SU-DHL-6 (cell line): ENCODE measurements at regions not wholly inside any gene's neighbourhood (a gene's known extent, or its start where the extent isn't known, plus 50 kb on each side); places are given as distances from the start of the nearest gene placed in this dataset.

Experiments
- H2AFZ ChIP-seq: fragments of 200-600 bp; sonication (generic); 2 replicates; pipeline ENCODE4 v1.6.1; 2014; ENCODE audit warnings: low read depth, mild to moderate bottlenecking, moderate library complexity, mixed read lengths, antibody characterized with exemption, low read length; ENCODE audit not compliant: severe bottlenecking
- H3F3A ChIP-seq: fragments of 200-600 bp; shearing (Covaris generic); 2 replicates; pipeline ENCODE4 v1.6.0; 2016; ENCODE audit warnings: antibody characterized with exemption, mild to moderate bottlenecking; ENCODE audit not compliant: insufficient read depth
- H3K27ac ChIP-seq: fragments of 200-600 bp; sonication (generic); 2 replicates; pipeline ENCODE4 v1.5.1; 2016; ENCODE audit warnings: low read depth, mild to moderate bottlenecking, low read length, moderate library complexity, mixed read lengths
- H3K27me3 ChIP-seq: fragments of 200-600 bp; sonication (generic), shearing (Covaris generic); 2 replicates; pipeline ENCODE4 v1.6.0; 2014; ENCODE audit warnings: mild to moderate bottlenecking, low read length
- H3K36me3 ChIP-seq: fragments of 200-600 bp; sonication (generic); 2 replicates; pipeline ENCODE4 v1.6.1; 2014; ENCODE audit warnings: mild to moderate bottlenecking, low read length, mixed read lengths
- H3K4me2 ChIP-seq: fragments of 300-600, 200-600 bp; shearing (Covaris generic), sonication (generic); 2 replicates; pipeline ENCODE4 v1.6.0; 2014; ENCODE audit warnings: low read length, low read depth, mild to moderate bottlenecking; ENCODE audit not compliant: poor library complexity, severe bottlenecking
- H3K4me3 ChIP-seq: fragments of 200-600 bp; sonication (generic); 2 replicates; pipeline ENCODE4 v1.5.1; 2014; ENCODE audit warnings: antibody characterized with exemption, low read length, mild to moderate bottlenecking, mixed read lengths; ENCODE audit not compliant: insufficient read depth, poor library complexity, severe bottlenecking
- H3K79me2 ChIP-seq: fragments of 200-600 bp; sonication (generic); 2 replicates; pipeline ENCODE4 v1.6.1; 2014; ENCODE audit warnings: mild to moderate bottlenecking, low read length, moderate library complexity; ENCODE audit not compliant: insufficient read depth
- H3K9ac ChIP-seq: fragments of 200-600 bp; sonication (generic); 2 replicates; pipeline ENCODE4 v1.7.0; 2014; ENCODE audit warnings: mild to moderate bottlenecking, low read length
- H3K9me2 ChIP-seq: fragments of 200-600 bp; sonication (generic); replicated peaks from 2 replicates; pipeline ENCODE4 v1.6.1; 2014; ENCODE audit warnings: low read length; ENCODE audit not compliant: insufficient read depth
- H3K9me3 ChIP-seq: fragments of 200-600 bp; sonication (generic); 2 replicates; pipeline ENCODE4 v1.6.1; 2014; ENCODE audit warnings: low read length, mixed read lengths; ENCODE audit not compliant: insufficient read depth
- H4K20me1 ChIP-seq: fragments of 200-600 bp; sonication (generic); 2 replicates; pipeline ENCODE4 v1.6.1; 2014; ENCODE audit warnings: low read depth, mild to moderate bottlenecking, antibody characterized with exemption, low read length, moderate library complexity, mixed read lengths
- EZH2phosphoT487 ChIP-seq: fragments of 200-600 bp; sonication (generic), shearing (Covaris generic); conservative IDR thresholded peaks from 2 replicates; pipeline ENCODE4 v1.6.1; 2018; ENCODE audit warnings: mild to moderate bottlenecking, antibody characterized with exemption, low read length, moderate library complexity, mixed read lengths
- TF ChIP-seq, protein P1 (sequence below): fragments of 200-600 bp; sonication (generic); IDR thresholded peaks from one replicate; pipeline ENCODE4 v1.5.1; 2017; ENCODE audit warnings: antibody characterized with exemption, mild to moderate bottlenecking, low read length, moderate library complexity; ENCODE audit not compliant: insufficient read depth, poor library complexity, severe bottlenecking

GRCh38 chr1:67627336-67627735 is 57.7 kb upstream of the GADD45A start:
- no peaks in the 10 kb centered on the region for H3K27me3 ChIP-seq
- no peak for TF ChIP-seq EZH2phosphoT487
- TF ChIP-seq, protein P1, sequence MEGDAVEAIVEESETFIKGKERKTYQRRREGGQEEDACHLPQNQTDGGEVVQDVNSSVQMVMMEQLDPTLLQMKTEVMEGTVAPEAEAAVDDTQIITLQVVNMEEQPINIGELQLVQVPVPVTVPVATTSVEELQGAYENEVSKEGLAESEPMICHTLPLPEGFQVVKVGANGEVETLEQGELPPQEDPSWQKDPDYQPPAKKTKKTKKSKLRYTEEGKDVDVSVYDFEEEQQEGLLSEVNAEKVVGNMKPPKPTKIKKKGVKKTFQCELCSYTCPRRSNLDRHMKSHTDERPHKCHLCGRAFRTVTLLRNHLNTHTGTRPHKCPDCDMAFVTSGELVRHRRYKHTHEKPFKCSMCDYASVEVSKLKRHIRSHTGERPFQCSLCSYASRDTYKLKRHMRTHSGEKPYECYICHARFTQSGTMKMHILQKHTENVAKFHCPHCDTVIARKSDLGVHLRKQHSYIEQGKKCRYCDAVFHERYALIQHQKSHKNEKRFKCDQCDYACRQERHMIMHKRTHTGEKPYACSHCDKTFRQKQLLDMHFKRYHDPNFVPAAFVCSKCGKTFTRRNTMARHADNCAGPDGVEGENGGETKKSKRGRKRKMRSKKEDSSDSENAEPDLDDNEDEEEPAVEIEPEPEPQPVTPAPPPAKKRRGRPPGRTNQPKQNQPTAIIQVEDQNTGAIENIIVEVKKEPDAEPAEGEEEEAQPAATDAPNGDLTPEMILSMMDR: no peak
- H4K20me1 ChIP-seq: no peaks in the 10 kb centered on the region
- no peaks in the 10 kb centered on the region for H3K36me3 ChIP-seq
- no peak overlapping the region for H3K27ac ChIP-seq
- no peaks in the 10 kb centered on the region for H3K79me2 ChIP-seq
- H3F3A ChIP-seq: no peaks in the 10 kb centered on the region
- no peak overlapping the region for H2AFZ ChIP-seq
- H3K4me2 ChIP-seq: no peak overlapping the region
- no peak overlapping the region for H3K9ac ChIP-seq
- H3K9me3 ChIP-seq: no peaks in the 10 kb centered on the region
- no peak overlapping the region for H3K4me3 ChIP-seq
- H3K9me2 ChIP-seq: no peaks in the 10 kb centered on the region

DNA sequence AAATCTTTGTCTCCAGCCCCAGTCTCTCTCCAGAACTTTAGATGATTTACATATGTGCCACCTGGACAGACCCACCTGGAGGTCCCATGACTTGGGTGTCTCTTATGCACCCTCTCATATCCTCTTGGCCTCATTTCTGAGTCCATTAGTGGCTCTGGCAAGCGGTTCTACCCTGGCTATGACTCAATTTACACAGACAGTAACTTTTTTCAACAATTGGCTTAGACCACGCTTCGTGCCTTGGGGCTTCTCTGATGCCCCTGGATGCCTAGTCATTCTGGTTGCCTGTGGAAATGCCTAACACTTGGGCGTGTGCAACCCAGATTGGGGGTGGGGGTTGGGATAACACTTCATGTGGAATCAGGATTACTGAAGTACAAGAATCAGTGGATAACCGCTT is 57.1 kb upstream of the GADD45A start:
- Histone ChIP-seq H2AFZ (no peak overlapping the region), H3K27ac (no peak overlapping the region), H4K20me1 (no peaks in the 10 kb centered on the region), H3K27me3 (no peaks in the 10 kb centered on the region), H3K4me3 (no peak overlapping the region), H3K9me3 (no peaks in the 10 kb centered on the region), H3K36me3 (no peaks in the 10 kb centered on the region), H3K4me2 (no peak overlapping the region), H3K79me2 (no peaks in the 10 kb centered on the region), H3K9me2 (no peaks in the 10 kb centered on the region), H3F3A (no peaks in the 10 kb centered on the region), H3K9ac (no peak overlapping the region)
- TF ChIP-seq, protein P1: no peak
- TF ChIP-seq EZH2phosphoT487: no peak

- Histone ChIP-seq H3K9me2 (no peaks in the 10 kb centered on the region), H2AFZ (no peak overlapping the region), H3K4me2 (no peak overlapping the region), H3K4me3 (no peak overlapping the region), H3K79me2 (no peaks in the 10 kb centered on the region), H3K9ac (no peak overlapping the region), H3K27me3 (no peaks in the 10 kb centered on the region), H3K27ac (no peak overlapping the region), H3K9me3 (no peaks in the 10 kb centered on the region), H4K20me1 (no peaks in the 10 kb centered on the region), H3F3A (no peaks in the 10 kb centered on the region), H3K36me3 (no peaks in the 10 kb centered on the region)
- no peak for TF ChIP-seq EZH2phosphoT487
- TF ChIP-seq, protein P1: no peak
These were observed 55.5 kb upstream of the GADD45A start for GRCh38 chr1:67629370-67630075.
